Sigmoid colon (tissue), 6 donors: ENCODE measurements at regions not wholly inside any gene's neighbourhood (a gene's known extent, or its start where the extent isn't known, plus 50 kb on each side); places are given as distances from the start of the nearest gene placed in this dataset.

Experiments
- DNase-seq: peaks from one replicate; pipeline ENCODE4 v3.0.0-alpha.2; 2019
- H3K27ac ChIP-seq, 4 donors: fragments of 200-600 bp; sonication (generic); one replicate each; pipeline ENCODE4 v1.5.1; 2016 to 2019; ENCODE audit warnings: mild to moderate bottlenecking in 1 of 4
- H3K27me3 ChIP-seq, 3 donors: fragments of 200-600 bp; sonication (generic); one replicate each; pipeline ENCODE4 v1.5.1; 2019; ENCODE audit warnings: mild to moderate bottlenecking in 1 of 3
- H3K36me3 ChIP-seq, 4 donors: fragments of 200-600 bp; sonication (generic); one replicate each; pipeline ENCODE4 v1.5.1; 2016 to 2019
- H3K4me1 ChIP-seq, 4 donors: fragments of 200-600 bp; sonication (generic); one replicate each; pipeline ENCODE4 v1.5.1; 2017 to 2019
- H3K4me3 ChIP-seq, 4 donors: fragments of 200-600 bp; sonication (generic); one replicate each; pipeline ENCODE4 v1.5.1; 2017 to 2019; ENCODE audit warnings: mild to moderate bottlenecking in 2 of 4, moderate library complexity in 1 of 4
- H3K9me3 ChIP-seq, 4 donors: fragments of 200-600 bp in 3 of 4; sonication (generic) in 3 of 4; one replicate each; pipeline versions ENCODE4 v1.5.1 to v1.6.1; 2013 to 2019
- CTCF ChIP-seq, 4 experiments: fragments of 450-650 bp in 3 of 4; fragments of 200-600 bp in 1 of 4; IDR thresholded peaks; one replicate each; pipeline ENCODE4 v1.5.1; 2016 to 2019; ENCODE audit warnings: antibody characterized with exemption in 4 of 4, mild to moderate bottlenecking in 3 of 4, moderate library complexity in 2 of 4
- EP300 ChIP-seq, 4 donors: sonication (generic); formaldehyde crosslinking; IDR thresholded peaks; one replicate each; pipeline ENCODE4 v1.6.1; 2017; ENCODE audit warnings: antibody characterized with exemption in 4 of 4
- POLR2A ChIP-seq, 2 donors: fragments of 450-650 bp; IDR thresholded peaks; one replicate each; pipeline ENCODE4 v1.6.1; 2016; ENCODE audit warnings: antibody characterized with exemption in 2 of 2, mild to moderate bottlenecking in 2 of 2, moderate library complexity in 2 of 2
- POLR2AphosphoS5 ChIP-seq, 4 donors: sonication (generic); formaldehyde crosslinking; IDR thresholded peaks; one replicate each; pipeline ENCODE4 v1.6.1; 2017; ENCODE audit warnings: antibody characterized with exemption in 4 of 4
- WGBS, 2 donors: extraction: QIAGEN DNeasy Blood & Tissue Kit; methylation state at CpG; one replicate each; pipeline ENCODE4 v1.1.7; 2013; 5-methylcytosine and 5-hydroxymethylcytosine counted together
- intact Hi-C: fragments of 100-400 bp; cut with DNase I; formaldehyde crosslinking; loops from one replicate; pipeline ENCODE4 v1.15.1; 2023
- donor health status: healthy with polysubstance abuse.
- donor health status: healthy.

- Histone ChIP-seq H3K4me3 (no peak overlapping the region), H3K27ac (no peak overlapping the region), H3K4me1 (no peaks in the 10 kb centered on the region), H3K27me3 (no peaks in the 10 kb centered on the region), H3K9me3 (no peaks in the 10 kb centered on the region), H3K36me3 (no peaks in the 10 kb centered on the region)
- no peak for TF ChIP-seq EP300 (IDR thresholded peaks at IDR 0.05)
- no peak for TF ChIP-seq POLR2A (IDR thresholded peaks at IDR 0.05)
- no peak for TF ChIP-seq CTCF (IDR thresholded peaks at IDR 0.05)
- TF ChIP-seq POLR2AphosphoS5 (IDR thresholded peaks at IDR 0.05) = no peak
- intact Hi-C loops = no loop called here
- WGBS, 2 donors = 10 to 43% methylated on average over 1 of the region's 1 CpG
- no peak for DNase-seq
Observed at GRCh38 chr3:76872999-76873398, 166.9 kb upstream of the ROBO2 start.

GRCh38 chr3:76873532-76874242, 166.2 kb upstream of the ROBO2 start:
- Histone ChIP-seq H3K9me3 (no peaks in the 10 kb centered on the region), H3K36me3 (no peaks in the 10 kb centered on the region), H3K27ac (no peak overlapping the region), H3K4me3 (no peak overlapping the region), H3K27me3 (no peaks in the 10 kb centered on the region), H3K4me1 (no peaks in the 10 kb centered on the region)
- no peak for DNase-seq
- no peak for TF ChIP-seq CTCF (IDR thresholded peaks at IDR 0.05)
- no peak for TF ChIP-seq POLR2AphosphoS5 (IDR thresholded peaks at IDR 0.05)
- TF ChIP-seq EP300 (IDR thresholded peaks at IDR 0.05) = no peak
- TF ChIP-seq POLR2A (IDR thresholded peaks at IDR 0.05) = no peak
- 82% methylated on average over 10 of the region's 10 CpGs for WGBS, 2 donors
- intact Hi-C loops = no loop called here

GRCh38 chr3:76879959-76880358, 159.9 kb upstream of the ROBO2 start:
- H3K9me3 ChIP-seq = no peaks in the 10 kb centered on the region
- H3K27me3 ChIP-seq = no peaks in the 10 kb centered on the region
- 91 to 92% methylated on average over 3 of the region's 3 CpGs for WGBS, 2 donors
- H3K36me3 ChIP-seq = no peaks in the 10 kb centered on the region
- intact Hi-C loops = no loop called here
- H3K27ac ChIP-seq = no peak overlapping the region
- no peak for DNase-seq
- H3K4me3 ChIP-seq = no peak overlapping the region
- no peak for TF ChIP-seq POLR2A (IDR thresholded peaks at IDR 0.05)
- TF ChIP-seq POLR2AphosphoS5 (IDR thresholded peaks at IDR 0.05) = no peak
- no peak for TF ChIP-seq EP300 (IDR thresholded peaks at IDR 0.05)
- no peak for TF ChIP-seq CTCF (IDR thresholded peaks at IDR 0.05)
- H3K4me1 ChIP-seq = no peaks in the 10 kb centered on the region

- WGBS, 2 donors = 89 to 93% methylated on average over 3 of the region's 3 CpGs
- H3K27ac ChIP-seq = no peak overlapping the region
- TF ChIP-seq POLR2AphosphoS5 (IDR thresholded peaks at IDR 0.05) (no peak), EP300 (IDR thresholded peaks at IDR 0.05) (no peak), CTCF (IDR thresholded peaks at IDR 0.05) (no peak), POLR2A (IDR thresholded peaks at IDR 0.05) (no peak)
- no peak for DNase-seq
- H3K4me3 ChIP-seq = no peak overlapping the region
- no peaks in the 10 kb centered on the region for H3K27me3 ChIP-seq
- intact Hi-C loops = no loop called here
- no peaks in the 10 kb centered on the region for H3K36me3 ChIP-seq
- no peaks in the 10 kb centered on the region for H3K4me1 ChIP-seq
- H3K9me3 ChIP-seq = no peaks in the 10 kb centered on the region
Observed at GRCh38 chr3:76886761-76887500, 153.0 kb upstream of the ROBO2 start.
